ENCODE measurements at regions not wholly inside any gene's neighbourhood (a gene's known extent, or its start where the extent isn't known, plus 50 kb on each side); places are given as distances from the start of the nearest gene placed in this dataset.

GRCh38 chr13:57409656-57410055 lies 221.9 kb upstream of the PCDH17 start (continued):
- no peak for TF ChIP-seq SIN3A (conservative IDR thresholded peaks at IDR 0.05 in 1 of 2, IDR thresholded peaks at IDR 0.05 in 1 of 2; ENCODE audit: low read depth in 1 of 2, low read length in 2 of 2)
- TF ChIP-seq POLR2AphosphoS5 (IDR thresholded peaks at IDR 0.05; ENCODE audit: low read depth, low read length): no peak
- no peak for TF ChIP-seq PHF8 (conservative IDR thresholded peaks at IDR 0.05; ENCODE audit: low read depth, low read length)
- TF ChIP-seq CTBP2 (IDR thresholded peaks at IDR 0.05; ENCODE audit: borderline replicate concordance, insufficient read depth, insufficient read length, low read length): no peak
- TF ChIP-seq CBX5 (IDR thresholded peaks at IDR 0.05; ENCODE audit: low read depth, low read length): no peak
- no peak for TF ChIP-seq TBP (IDR thresholded peaks at IDR 0.05; ENCODE audit: low read depth, low read length)
- TF ChIP-seq E2F6 (IDR thresholded peaks at IDR 0.05): no peak
- TF ChIP-seq, protein P1, sequence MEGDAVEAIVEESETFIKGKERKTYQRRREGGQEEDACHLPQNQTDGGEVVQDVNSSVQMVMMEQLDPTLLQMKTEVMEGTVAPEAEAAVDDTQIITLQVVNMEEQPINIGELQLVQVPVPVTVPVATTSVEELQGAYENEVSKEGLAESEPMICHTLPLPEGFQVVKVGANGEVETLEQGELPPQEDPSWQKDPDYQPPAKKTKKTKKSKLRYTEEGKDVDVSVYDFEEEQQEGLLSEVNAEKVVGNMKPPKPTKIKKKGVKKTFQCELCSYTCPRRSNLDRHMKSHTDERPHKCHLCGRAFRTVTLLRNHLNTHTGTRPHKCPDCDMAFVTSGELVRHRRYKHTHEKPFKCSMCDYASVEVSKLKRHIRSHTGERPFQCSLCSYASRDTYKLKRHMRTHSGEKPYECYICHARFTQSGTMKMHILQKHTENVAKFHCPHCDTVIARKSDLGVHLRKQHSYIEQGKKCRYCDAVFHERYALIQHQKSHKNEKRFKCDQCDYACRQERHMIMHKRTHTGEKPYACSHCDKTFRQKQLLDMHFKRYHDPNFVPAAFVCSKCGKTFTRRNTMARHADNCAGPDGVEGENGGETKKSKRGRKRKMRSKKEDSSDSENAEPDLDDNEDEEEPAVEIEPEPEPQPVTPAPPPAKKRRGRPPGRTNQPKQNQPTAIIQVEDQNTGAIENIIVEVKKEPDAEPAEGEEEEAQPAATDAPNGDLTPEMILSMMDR (IDR thresholded peaks at IDR 0.05; ENCODE audit: control extremely low read depth in 1 of 3, insufficient read depth in 1 of 3, low read depth in 1 of 3, low read length in 3 of 3): no peak
- no peak for TF ChIP-seq SUZ12 (IDR thresholded peaks at IDR 0.05; ENCODE audit: low read length)
- TF ChIP-seq TAF1 (IDR thresholded peaks at IDR 0.05; ENCODE audit: low read depth, low read length): no peak
- TF ChIP-seq SIRT6 (IDR thresholded peaks at IDR 0.05; ENCODE audit: low read length): no peak
- TF ChIP-seq ZNF274 (IDR thresholded peaks at IDR 0.05; ENCODE audit: borderline replicate concordance, extremely low read depth, low read length): no peak
- TF ChIP-seq GTF2F1 (IDR thresholded peaks at IDR 0.05; ENCODE audit: borderline replicate concordance, low read depth, low read length): no peak

Measured in H1 (cell line).